Fibroblast of lung (primary cell): ENCODE measurements at regions not wholly inside any gene's neighbourhood (a gene's known extent, or its start where the extent isn't known, plus 50 kb on each side); places are given as distances from the start of the nearest gene placed in this dataset.

Experiments used
- CTCF ChIP-seq, 2 donors: IDR thresholded peaks in 1 of 2; conservative IDR thresholded peaks in 1 of 2; 1 replicate in 1 of 2; 2 replicates in 1 of 2; pipeline ENCODE4 v1.5.1; 2011 to 2012; ENCODE audit warnings: low read length in 2 of 2, control low read depth in 1 of 2, inconsistent platforms in 1 of 2, low read depth in 1 of 2, mild to moderate bottlenecking in 1 of 2
- EZH2 ChIP-seq: IDR thresholded peaks from 2 replicates; pipeline ENCODE4 v1.5.1; 2012; ENCODE audit warnings: low read length, control low read depth, mild to moderate bottlenecking; ENCODE audit errors: missing control alignments

GRCh38 chr1:232329103-232329813 is 300.7 kb downstream of the SIPA1L2 start:
- no peak for TF ChIP-seq CTCF (conservative IDR thresholded peaks at IDR 0.05 in 1 of 2, IDR thresholded peaks at IDR 0.05 in 1 of 2; ENCODE audit: low read depth in 1 of 2, low read length in 2 of 2)
- no peak for TF ChIP-seq EZH2
